Right atrium auricular region (tissue), 2 donors: ENCODE measurements at regions not wholly inside any gene's neighbourhood (a gene's known extent, or its start where the extent isn't known, plus 50 kb on each side); places are given as distances from the start of the nearest gene placed in this dataset.

Experiments used
- DNase-seq: peaks from one replicate; pipeline ENCODE4 v3.0.0-alpha.2; 2019; ENCODE audit warnings: low spot score
- H3K27ac ChIP-seq, 2 donors: fragments of 200-600 bp; sonication (generic); 1 replicate in 1 of 2; 2 replicates in 1 of 2; pipeline ENCODE4 v1.5.1; 2016 to 2019
- H3K27me3 ChIP-seq, 2 donors: fragments of 200-600 bp; sonication (generic); one replicate each; pipeline versions ENCODE4 v1.5.1 to v1.6.0; 2017 to 2019
- H3K36me3 ChIP-seq: fragments of 200-600 bp; sonication (generic); one replicate; pipeline ENCODE4 v1.5.1; 2016
- H3K4me1 ChIP-seq, 2 donors: fragments of 200-600 bp; sonication (generic); one replicate each; pipeline versions ENCODE4 v1.5.1 to v1.6.0; 2017 to 2019
- H3K4me3 ChIP-seq, 2 donors: fragments of 200-600 bp; sonication (generic); 1 replicate in 1 of 2; 2 replicates in 1 of 2; pipeline ENCODE4 v1.5.1; 2017 to 2019; ENCODE audit warnings: mild to moderate bottlenecking in 1 of 2, moderate library complexity in 1 of 2
- H3K9me3 ChIP-seq, 2 donors: fragments of 200-600 bp; sonication (generic); one replicate each; pipeline ENCODE4 v1.5.1; 2019
- CTCF ChIP-seq, 2 donors: fragments of 200-600 bp; sonication (generic); IDR thresholded peaks; one replicate each; pipeline ENCODE4 v1.5.1; 2019; ENCODE audit warnings: antibody characterized with exemption in 2 of 2

GRCh38 chr7:72524037-72524436 lies 111.9 kb upstream of the CALN1 start:
- DNase-seq = no peak
- Histone ChIP-seq H3K27me3 (no peaks in the 10 kb centered on the region), H3K4me3 (no peak overlapping the region), H3K36me3 (no peaks in the 10 kb centered on the region), H3K9me3 (no peaks in the 10 kb centered on the region), H3K27ac (no peak overlapping the region), H3K4me1 (no peaks in the 10 kb centered on the region)
- TF ChIP-seq CTCF (IDR thresholded peaks at IDR 0.05) = no peak

- no peak for DNase-seq
- H3K9me3 ChIP-seq = no peaks in the 10 kb centered on the region
- no peak for TF ChIP-seq CTCF (IDR thresholded peaks at IDR 0.05)
- no peaks in the 10 kb centered on the region for H3K36me3 ChIP-seq
- H3K27ac ChIP-seq = no peak overlapping the region
- no peaks in the 10 kb centered on the region for H3K27me3 ChIP-seq
- no peaks in the 10 kb centered on the region for H3K4me1 ChIP-seq
- H3K4me3 ChIP-seq = no peak overlapping the region
These were observed 92.0 kb upstream of the CALN1 start for GRCh38 chr7:72504061-72504706.

DNA sequence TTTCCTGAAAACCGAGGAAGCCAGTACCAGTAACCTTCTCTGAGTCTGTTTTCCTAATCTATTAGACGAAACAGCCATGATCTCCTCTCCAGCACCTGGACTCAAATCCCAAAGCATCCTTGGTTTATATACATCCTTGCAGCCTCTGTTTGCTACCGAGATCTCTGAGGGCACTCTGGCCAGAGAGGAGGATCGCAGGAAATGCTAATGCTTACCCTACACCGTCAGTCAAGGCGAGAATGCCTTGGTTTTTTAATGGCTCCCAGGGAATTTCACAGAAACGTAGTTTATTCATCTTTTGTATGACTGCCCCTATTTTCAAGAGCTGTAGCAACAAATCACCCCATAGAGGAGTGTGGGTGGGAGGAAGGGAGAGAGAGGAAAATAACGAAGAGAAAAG lies 91.5 kb upstream of the CALN1 start:
- TF ChIP-seq CTCF (IDR thresholded peaks at IDR 0.05) = no peak
- H3K27ac ChIP-seq = no peak overlapping the region
- H3K4me1 ChIP-seq = no peaks in the 10 kb centered on the region
- H3K4me3 ChIP-seq = no peak overlapping the region
- H3K36me3 ChIP-seq = no peaks in the 10 kb centered on the region
- DNase-seq = no peak
- H3K27me3 ChIP-seq = no peaks in the 10 kb centered on the region
- no peaks in the 10 kb centered on the region for H3K9me3 ChIP-seq

GRCh38 chr7:72494807-72495206 lies 82.7 kb upstream of the CALN1 start:
- no peak overlapping the region for H3K4me3 ChIP-seq
- no peaks in the 10 kb centered on the region for H3K36me3 ChIP-seq
- peaks cover 0 to 18% of the 10 kb centered on the region in 2 donors for H3K9me3 ChIP-seq
- no peaks in the 10 kb centered on the region for H3K27me3 ChIP-seq
- peaks cover 0 to 9% of the 10 kb centered on the region in 2 donors for H3K4me1 ChIP-seq
- no peak overlapping the region for H3K27ac ChIP-seq
- no peak for DNase-seq
- TF ChIP-seq CTCF (IDR thresholded peaks at IDR 0.05) = no peak

DNA sequence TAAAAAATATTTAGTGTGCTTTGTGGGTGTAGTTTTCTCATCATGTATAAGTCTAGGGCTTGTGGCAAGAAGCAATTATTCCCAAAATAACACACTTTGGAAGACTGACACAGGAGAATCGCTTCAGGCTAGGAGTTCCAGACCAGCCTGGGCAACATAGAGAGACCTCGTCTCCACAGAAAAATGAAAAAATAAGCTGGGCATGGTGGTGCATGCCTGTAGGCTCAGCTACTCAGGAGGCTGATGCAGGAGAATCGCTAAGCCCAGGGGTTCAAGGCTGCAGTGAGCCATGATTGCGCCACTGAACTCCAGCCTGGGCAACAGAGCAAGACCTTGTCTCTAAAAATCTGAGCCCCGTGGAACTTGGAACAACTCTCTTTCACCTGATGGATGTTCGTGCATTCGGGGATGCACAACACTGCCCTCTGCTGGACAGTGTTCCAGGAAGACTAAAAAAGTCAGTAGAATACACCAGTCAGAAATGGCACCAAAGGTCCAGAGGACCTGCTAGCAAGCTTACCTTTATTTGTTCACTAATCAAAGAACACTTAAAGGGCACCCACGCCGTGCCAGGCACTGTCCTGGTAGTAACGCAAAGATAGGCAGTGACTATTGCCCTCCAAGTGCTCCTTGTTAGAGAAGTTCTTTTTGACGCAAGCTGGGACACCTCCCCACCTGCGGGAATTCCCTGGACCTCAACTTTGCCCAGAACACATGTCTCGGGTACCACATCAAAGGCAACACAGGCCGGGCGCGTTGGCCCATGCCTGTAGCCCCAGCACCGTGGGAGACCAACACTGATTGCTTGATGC lies 81.9 kb upstream of the CALN1 start:
- Histone ChIP-seq H3K27me3 (no peaks in the 10 kb centered on the region), H3K27ac (no peak overlapping the region), H3K4me3 (no peak overlapping the region), H3K36me3 (no peaks in the 10 kb centered on the region), H3K9me3 (peaks cover 0 to 18% of the 10 kb centered on the region in 2 donors), H3K4me1 (peaks cover 0 to 9% of the 10 kb centered on the region in 2 donors)
- TF ChIP-seq CTCF (IDR thresholded peaks at IDR 0.05) = peak; percentile 44 to 79
- no peak for DNase-seq
